ENCODE measurements at regions not wholly inside any gene's neighbourhood (a gene's known extent, or its start where the extent isn't known, plus 50 kb on each side); places are given as distances from the start of the nearest gene placed in this dataset.

- H3K18ac ChIP-seq (ENCODE audit: insufficient read length, low read depth, low read length), result no peak overlapping the region
- no peak overlapping the region for H3K14ac ChIP-seq (ENCODE audit: insufficient read depth, low read length)
- H2BK120ac ChIP-seq (ENCODE audit: low read depth, low read length, poor library complexity, severe bottlenecking), result no peak overlapping the region
- no peak overlapping the region for H2BK5ac ChIP-seq (ENCODE audit: insufficient read length, low read length)
- H3K4me1 ChIP-seq (ENCODE audit: insufficient read depth, low read length), result no peaks in the 10 kb centered on the region
- H3K23me2 ChIP-seq (ENCODE audit: insufficient read length, low read depth, low read length, poor library complexity, severe bottlenecking), result no peaks in the 10 kb centered on the region
- no peaks in the 10 kb centered on the region for H3K36me3 Mint-ChIP-seq (ENCODE audit: insufficient read depth in 1 of 3, low read depth in 3 of 3)
- H2AK5ac ChIP-seq (ENCODE audit: insufficient read length, low read length), result no peak overlapping the region
- H3K9me3 Mint-ChIP-seq, result no peaks in the 10 kb centered on the region
- H3T11ph ChIP-seq (ENCODE audit: low read length), result no peak overlapping the region
- H3K56ac ChIP-seq (ENCODE audit: insufficient read length, low read depth, low read length), result no peak overlapping the region
- H2BK20ac ChIP-seq (ENCODE audit: low read depth, low read length, poor library complexity, severe bottlenecking), result no peak overlapping the region
- TF ChIP-seq, protein P1, sequence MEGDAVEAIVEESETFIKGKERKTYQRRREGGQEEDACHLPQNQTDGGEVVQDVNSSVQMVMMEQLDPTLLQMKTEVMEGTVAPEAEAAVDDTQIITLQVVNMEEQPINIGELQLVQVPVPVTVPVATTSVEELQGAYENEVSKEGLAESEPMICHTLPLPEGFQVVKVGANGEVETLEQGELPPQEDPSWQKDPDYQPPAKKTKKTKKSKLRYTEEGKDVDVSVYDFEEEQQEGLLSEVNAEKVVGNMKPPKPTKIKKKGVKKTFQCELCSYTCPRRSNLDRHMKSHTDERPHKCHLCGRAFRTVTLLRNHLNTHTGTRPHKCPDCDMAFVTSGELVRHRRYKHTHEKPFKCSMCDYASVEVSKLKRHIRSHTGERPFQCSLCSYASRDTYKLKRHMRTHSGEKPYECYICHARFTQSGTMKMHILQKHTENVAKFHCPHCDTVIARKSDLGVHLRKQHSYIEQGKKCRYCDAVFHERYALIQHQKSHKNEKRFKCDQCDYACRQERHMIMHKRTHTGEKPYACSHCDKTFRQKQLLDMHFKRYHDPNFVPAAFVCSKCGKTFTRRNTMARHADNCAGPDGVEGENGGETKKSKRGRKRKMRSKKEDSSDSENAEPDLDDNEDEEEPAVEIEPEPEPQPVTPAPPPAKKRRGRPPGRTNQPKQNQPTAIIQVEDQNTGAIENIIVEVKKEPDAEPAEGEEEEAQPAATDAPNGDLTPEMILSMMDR (conservative IDR thresholded peaks at IDR 0.05), result peak; percentile 70
- H2BK15ac ChIP-seq (ENCODE audit: low read depth, low read length), result no peak overlapping the region
- no peaks in the 10 kb centered on the region for H3K9me3 ChIP-seq (ENCODE audit: control insufficient read depth, low read depth, low read length)
- H3K79me1 ChIP-seq (ENCODE audit: insufficient read depth, low read depth, low read length, poor library complexity, severe bottlenecking), result no peaks in the 10 kb centered on the region
- H3K9ac ChIP-seq (ENCODE audit: extremely low read depth, insufficient read length, low read length), result no peak overlapping the region
- no peak overlapping the region for H4K8ac ChIP-seq (replicated peaks; ENCODE audit: insufficient read length, low read depth, low read length)
- H3K27ac ChIP-seq (ENCODE audit: insufficient read length, low read depth, low read length), result no peak overlapping the region
- H3K27ac Mint-ChIP-seq, result no peak overlapping the region
- no peaks in the 10 kb centered on the region for H3K27me3 ChIP-seq (ENCODE audit: insufficient read depth, low read length)
- no peak overlapping the region for H2BK12ac ChIP-seq (ENCODE audit: insufficient read length, low read depth, low read length)
- no peaks in the 10 kb centered on the region for H4K20me1 ChIP-seq (ENCODE audit: control insufficient read depth, insufficient read depth, insufficient read length)
- H3K4me3 Mint-ChIP-seq, result no peak overlapping the region
- no peak overlapping the region for H3K23ac ChIP-seq (ENCODE audit: insufficient read length, low read depth, low read length)
- DNase-seq, result peak; percentile 27
- no peak overlapping the region for H2AFZ ChIP-seq (ENCODE audit: low read length)
- H4K91ac ChIP-seq (ENCODE audit: insufficient read length, low read depth, low read length), result no peak overlapping the region
- no peak overlapping the region for H4K5ac ChIP-seq (ENCODE audit: insufficient read length, low read depth, low read length)
- H3K4ac ChIP-seq (ENCODE audit: low read depth, low read length), result no peak overlapping the region
- no peaks in the 10 kb centered on the region for H3K79me2 ChIP-seq (ENCODE audit: insufficient read depth, low read length)
- no peaks in the 10 kb centered on the region for H3K4me1 Mint-ChIP-seq
- H3K4me2 ChIP-seq (ENCODE audit: insufficient read depth, insufficient read length, low read length), result no peak overlapping the region
- WGBS (ENCODE audit: extremely low coverage, insufficient read length, low lambda C conversion rate), result no CpG with 5 or more reads among the region's 2 CpGs
- H3K27me3 Mint-ChIP-seq (ENCODE audit: low read depth), result no peaks in the 10 kb centered on the region; the same call in 1 of the 2 replicates
Observed at GRCh38 chr4:120286813-120287212, 220.2 kb upstream of the MAD2L1 start.

Measured in H9 (cell line).